GM19452 (cell line): ENCODE measurements at regions not wholly inside any gene's neighbourhood (a gene's known extent, or its start where the extent isn't known, plus 50 kb on each side); places are given as distances from the start of the nearest gene placed in this dataset.

Experiments used
- ATAC-seq: cut with Tn5 transposase; IDR thresholded peaks from one replicate; pipeline ENCODE4 v1.9.1; 2021; ENCODE audit not compliant: unreplicated experiment

DNA sequence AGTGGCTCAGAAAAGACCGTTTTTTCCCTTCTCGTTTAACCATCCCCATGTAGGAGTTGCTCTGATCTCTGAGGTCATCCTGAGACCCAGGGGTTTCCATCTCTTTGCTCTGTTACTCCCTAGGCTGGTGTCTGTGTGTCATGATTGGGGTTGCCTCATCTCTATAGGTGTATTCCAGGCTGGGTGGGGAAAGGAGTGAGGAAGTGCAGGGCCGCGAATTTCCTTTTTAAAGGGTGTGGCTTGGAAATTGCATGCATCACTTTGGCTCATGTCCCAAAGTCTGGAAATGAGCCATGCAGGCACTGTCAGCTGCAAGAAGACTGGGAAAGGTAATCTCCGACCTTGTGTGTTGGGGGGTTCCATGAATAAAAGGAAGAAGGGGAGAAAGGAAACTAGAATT is 201.9 kb downstream of the AACS start:
- no peak for ATAC-seq

GRCh38 chr12:125269276-125269675 is 204.0 kb downstream of the AACS start:
- no peak for ATAC-seq

- ATAC-seq: no peak
These were observed 206.7 kb downstream of the AACS start for GRCh38 chr12:125271892-125272291.

DNA sequence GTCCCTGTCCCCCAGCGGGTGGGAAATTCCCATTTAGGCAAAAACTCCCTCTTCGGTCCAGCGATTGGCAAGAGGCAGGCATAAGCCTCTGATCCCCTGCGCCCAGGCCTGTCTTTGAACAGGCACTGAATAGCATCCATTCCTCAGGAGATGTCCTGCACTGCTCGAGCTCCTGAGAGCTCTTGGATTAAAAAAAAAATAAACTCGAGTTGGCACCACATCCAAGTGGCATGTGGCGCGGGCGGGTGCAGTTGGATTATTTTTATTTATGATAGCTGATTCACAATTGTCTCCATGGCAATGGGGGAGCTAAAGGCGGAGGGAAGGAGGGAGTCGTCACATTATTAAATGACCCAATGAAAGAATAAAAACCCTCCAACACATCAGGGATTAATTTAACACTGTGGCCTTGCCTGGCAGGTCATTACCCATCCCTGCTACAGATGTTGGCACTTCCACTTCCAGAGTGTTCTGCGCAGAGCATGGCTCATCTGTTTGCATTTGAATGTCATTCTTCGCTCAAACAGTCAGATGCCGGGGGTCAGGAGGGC is 207.2 kb downstream of the AACS start:
- no peak for ATAC-seq

DNA sequence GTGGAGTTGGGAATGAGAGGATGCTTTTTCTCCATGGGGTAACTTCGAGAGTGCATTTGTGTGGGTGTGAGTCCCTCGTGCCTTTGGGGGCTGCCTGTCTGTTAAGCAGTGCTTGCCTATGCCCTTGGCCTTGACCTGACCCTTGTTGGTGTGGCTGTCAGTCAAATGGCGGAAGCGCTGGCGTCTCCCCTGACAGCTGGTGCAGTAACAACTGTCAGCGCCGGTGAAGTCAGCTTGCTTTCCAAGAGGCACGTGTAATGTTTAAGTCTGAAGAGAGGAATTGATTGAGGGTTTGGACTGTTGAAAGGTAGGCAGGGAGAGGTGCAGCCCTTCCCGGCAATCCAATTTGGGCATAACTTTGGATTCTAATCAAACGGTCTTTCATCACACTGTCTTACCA is 211.3 kb downstream of the AACS start:
- ATAC-seq: no peak

DNA sequence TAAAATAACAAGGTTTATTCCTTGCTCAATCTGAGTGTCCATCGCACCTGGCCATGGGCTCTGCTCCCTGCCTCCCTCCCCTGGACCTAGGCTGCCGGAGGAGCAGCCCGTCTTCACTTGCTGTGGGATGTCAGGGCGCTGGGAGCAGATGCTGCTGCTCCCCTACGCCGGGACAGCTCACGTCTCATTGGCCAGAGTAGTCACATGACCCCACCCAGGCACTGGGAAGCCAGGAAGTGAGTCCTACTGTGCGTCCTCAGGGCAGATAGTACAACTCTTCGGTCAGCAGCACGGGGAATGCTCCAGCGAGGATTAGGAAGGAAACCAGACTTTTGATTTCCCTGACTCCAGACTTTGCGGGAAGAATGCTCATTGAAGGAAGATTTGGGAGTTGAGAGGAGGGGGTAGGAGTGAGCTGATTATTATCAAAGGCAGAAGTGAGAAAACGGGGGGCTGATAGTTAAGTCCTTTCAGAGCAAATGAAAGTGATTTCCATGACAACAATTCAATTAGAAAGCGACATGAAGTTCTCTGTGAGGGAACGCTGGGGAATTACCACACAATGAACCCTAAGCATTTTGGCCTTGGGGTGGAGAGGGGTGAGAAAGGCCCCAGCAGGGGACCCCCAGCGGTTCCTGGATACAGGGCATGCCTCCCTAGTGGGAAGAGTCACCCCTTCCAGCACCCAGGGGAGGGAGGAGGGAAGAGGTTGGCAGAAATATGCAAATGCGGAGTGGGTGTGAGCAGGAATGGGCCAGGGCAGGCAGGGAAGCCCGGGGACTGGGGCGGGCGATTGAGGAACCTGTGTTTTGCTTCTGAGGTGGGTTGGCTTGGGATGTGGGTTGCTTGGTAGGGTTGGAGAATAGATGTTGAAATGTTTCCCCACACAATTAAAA is 215.5 kb downstream of the AACS start:
- no peak for ATAC-seq

GRCh38 chr12:125282921-125283320 is 217.7 kb downstream of the AACS start:
- ATAC-seq: no peak

- ATAC-seq: no peak
These were observed 218.3 kb downstream of the AACS start for GRCh38 chr12:125283521-125283920.

- ATAC-seq: no peak
These were observed 218.9 kb downstream of the AACS start for GRCh38 chr12:125284087-125284486.

- ATAC-seq: no peak
These were observed 219.9 kb downstream of the AACS start for GRCh38 chr12:125284945-125285685.

DNA sequence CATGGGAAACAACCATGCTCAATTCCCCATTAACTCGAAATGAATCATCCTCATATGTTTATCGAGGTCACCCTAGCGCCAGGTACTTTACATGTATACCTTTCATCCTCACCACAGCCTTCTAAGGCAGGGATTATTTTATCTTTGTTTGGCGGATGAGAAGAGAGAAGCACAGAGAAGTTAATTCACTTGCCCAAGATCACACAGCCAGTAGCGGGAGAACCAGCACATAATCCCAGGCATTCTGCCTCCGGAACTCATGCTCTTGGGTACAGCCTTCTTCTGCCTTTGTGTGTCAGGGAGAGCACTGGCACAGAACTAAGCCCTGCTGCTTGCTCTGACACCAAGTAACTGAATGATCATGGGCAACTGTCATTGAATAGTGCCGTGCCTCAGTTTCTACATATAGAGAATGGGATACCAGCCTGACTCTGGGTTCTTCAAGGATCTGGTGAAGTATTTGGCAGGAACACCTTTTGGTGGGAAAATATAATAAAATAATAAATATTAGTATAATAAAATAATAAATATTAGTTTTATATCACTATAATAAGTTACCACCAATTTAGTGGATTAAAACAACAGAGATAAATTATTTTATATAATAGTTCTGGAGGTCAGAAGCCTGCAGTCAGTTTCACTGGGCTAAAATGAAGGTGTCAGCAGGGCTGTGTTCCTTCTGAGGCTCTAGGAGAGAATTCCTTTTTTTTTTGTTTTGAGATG is 220.9 kb downstream of the AACS start:
- no peak for ATAC-seq

GRCh38 chr12:125287155-125287847 is 222.1 kb downstream of the AACS start:
- ATAC-seq: peak; percentile 78

DNA sequence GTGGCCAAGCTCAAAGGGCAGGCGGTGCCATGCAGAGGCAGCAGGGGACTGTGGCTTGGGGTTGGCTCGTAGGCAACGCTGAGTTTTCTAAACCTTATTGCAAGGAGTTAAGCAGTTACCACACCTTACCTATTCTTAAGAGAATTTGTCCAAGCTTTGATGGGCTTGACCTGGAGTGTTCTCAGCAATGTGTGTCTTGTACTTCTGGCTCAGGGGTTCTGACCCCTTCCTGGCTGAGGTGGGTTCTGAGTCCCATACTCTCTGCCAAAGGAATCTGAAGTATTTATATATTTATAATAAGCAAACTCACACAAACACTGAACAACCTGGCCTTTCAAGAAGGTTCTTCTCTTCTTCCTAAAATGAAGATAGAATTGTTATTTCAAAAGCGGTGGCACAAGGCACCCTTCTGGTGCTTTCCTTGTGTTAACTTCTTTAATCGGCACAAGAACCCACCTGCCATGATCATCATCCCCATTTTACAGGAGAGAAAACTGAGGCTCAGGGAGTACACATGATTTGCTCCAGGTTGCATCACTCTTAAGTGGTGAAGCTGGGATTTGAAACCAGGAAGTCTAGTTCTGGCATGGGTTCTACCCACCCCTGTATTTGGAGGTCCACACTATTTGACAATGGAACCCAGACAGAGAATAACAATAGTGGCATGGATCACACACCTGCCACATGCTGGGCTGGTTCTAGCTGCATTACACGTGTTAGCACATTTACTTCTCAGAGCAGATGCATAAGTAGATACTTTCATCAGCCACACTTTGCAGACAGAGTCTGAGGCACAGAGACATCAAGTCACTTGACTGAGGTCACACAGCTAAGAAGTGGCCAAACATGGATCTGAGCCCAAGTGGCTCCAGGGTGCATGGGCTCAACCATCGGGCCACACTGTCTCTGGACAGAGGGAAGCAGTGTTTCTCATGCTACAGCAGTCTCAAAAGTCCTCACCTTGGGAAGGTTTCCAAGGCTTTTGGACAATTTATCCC is 224.0 kb downstream of the AACS start:
- no peak for ATAC-seq

GRCh38 chr12:125289970-125290369 is 224.7 kb downstream of the AACS start:
- ATAC-seq: no peak

DNA sequence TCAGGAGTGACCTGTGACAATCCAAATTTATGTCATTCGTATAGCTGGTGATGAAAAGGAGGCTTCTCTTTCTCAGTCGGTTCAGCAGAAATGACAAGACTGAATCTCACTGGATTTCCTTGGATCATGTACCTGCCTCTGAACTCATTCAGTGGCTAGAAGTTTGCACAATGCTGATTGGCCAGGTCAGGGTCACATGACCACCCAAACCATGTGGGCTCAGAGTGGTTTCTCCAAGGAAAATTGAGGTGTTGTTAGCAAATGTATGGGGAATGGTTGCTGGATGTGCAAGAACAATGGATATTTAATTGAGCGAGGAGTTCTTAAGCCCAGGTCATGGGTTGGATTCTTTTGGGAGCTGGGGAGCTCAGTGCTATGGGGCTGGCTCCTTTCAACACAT is 227.5 kb downstream of the AACS start:
- no peak for ATAC-seq

GRCh38 chr12:125295550-125295949 is 230.3 kb downstream of the AACS start:
- ATAC-seq: no peak

DNA sequence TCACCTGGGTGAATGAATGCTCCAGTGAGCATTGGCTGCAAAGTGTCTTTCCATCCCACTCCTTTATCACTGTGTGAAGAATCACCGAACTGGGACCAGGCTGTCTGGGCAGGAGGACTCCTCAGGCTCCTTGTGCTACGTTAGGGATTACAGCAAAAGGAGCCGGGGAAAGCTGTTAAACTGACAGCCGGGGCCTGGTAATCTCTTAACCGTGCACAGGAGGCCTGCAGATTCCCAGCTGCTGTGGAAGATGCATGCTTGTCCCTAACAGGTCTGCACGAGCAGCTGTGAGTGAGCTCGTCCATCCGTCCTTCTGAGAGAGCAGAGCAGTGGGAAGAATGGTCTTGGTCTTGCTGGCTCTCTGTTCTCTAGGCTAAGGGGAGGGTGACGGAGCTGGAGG is 231.5 kb downstream of the AACS start:
- no peak for ATAC-seq

- ATAC-seq: no peak
These were observed 234.6 kb downstream of the AACS start for GRCh38 chr12:125299840-125300239.

DNA sequence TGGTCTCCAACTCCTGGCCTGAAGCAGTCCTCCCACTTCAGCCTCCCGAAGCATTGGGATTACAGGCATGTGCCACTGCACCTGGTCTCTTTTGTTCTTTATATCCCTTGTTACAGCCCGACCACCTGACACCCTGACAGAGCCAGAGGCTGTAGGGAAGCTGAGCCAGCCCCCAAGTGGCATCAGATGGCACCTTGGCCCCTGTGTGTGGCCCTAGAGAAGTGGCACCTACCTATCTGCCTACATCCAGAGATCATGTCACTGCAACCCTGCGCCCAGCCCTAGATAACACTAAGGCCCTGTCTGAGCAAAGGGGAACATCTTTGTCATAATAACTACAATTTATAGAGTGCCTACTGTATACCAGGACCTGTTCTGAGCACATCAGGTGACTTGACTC is 235.0 kb downstream of the AACS start:
- no peak for ATAC-seq

GRCh38 chr12:125303337-125303736 is 238.1 kb downstream of the AACS start:
- no peak for ATAC-seq
